Body of pancreas (tissue), 4 donors: ENCODE measurements at regions not wholly inside any gene's neighbourhood (a gene's known extent, or its start where the extent isn't known, plus 50 kb on each side); places are given as distances from the start of the nearest gene placed in this dataset.

ENCODE experiments used
- ATAC-seq: fragments of 150-250 bp; one replicate; pipeline ENCODE4 v1.9.1; 2016
- DNase-seq, 4 donors: peaks; one replicate each; pipeline ENCODE4 v3.0.0-alpha.2; 2019
- H3K27ac ChIP-seq, 4 donors: fragments of 200-600 bp; sonication (generic); 1 replicate in 3 of 4; 2 replicates in 1 of 4; pipeline versions ENCODE4 v1.5.1 to v1.6.1; 2016 to 2019; ENCODE audit warnings: mild to moderate bottlenecking in 1 of 4, mixed read lengths in 1 of 4, moderate library complexity in 1 of 4
- H3K27me3 ChIP-seq, 2 donors: fragments of 200-600 bp; sonication (generic); one replicate each; pipeline ENCODE4 v1.6.0; 2016; ENCODE audit warnings: mild to moderate bottlenecking in 1 of 2
- H3K36me3 ChIP-seq, 2 donors: fragments of 200-600 bp; sonication (generic); replicated peaks in 1 of 2; 2 replicates each; pipeline ENCODE4 v1.5.1; 2016; ENCODE audit warnings: low read depth in 2 of 2; ENCODE audit not compliant: insufficient read depth in 1 of 2
- H3K4me1 ChIP-seq: fragments of 200-600 bp; sonication (generic); one replicate; pipeline ENCODE4 v1.6.0; 2016
- H3K4me3 ChIP-seq, 2 donors: fragments of 200-600 bp; sonication (generic); 1 replicate in 1 of 2; 2 replicates in 1 of 2; pipeline ENCODE4 v1.5.1; 2016 to 2019
- H3K9me3 ChIP-seq, 3 donors: fragments of 200-600 bp; sonication (generic); 1 replicate in 2 of 3; 2 replicates in 1 of 3; pipeline ENCODE4 v1.5.1; 2016
- CTCF ChIP-seq, 7 experiments: fragments of 450-650 bp in 4 of 7; fragments of 200-600 bp in 3 of 7; sonication (generic) in 3 of 7; IDR thresholded peaks; one replicate each; pipeline ENCODE4 v1.5.1; 2016 to 2019; ENCODE audit warnings: antibody characterized with exemption in 7 of 7
- POLR2A ChIP-seq, 3 donors: fragments of 450-650 bp; IDR thresholded peaks; one replicate each; pipeline ENCODE4 v1.6.1; 2016; ENCODE audit warnings: antibody characterized with exemption in 3 of 3, mild to moderate bottlenecking in 2 of 3
- WGBS, 2 donors: methylation state at CpG; one replicate each; pipeline ENCODE4 v1.1.5; 2017; 5-methylcytosine and 5-hydroxymethylcytosine counted together
- intact Hi-C: fragments of 100-400 bp; cut with DNase I; formaldehyde crosslinking; loops from one replicate; pipeline ENCODE4 v1.15.1; 2023

- TF ChIP-seq POLR2A (IDR thresholded peaks at IDR 0.05) (no peak), CTCF (IDR thresholded peaks at IDR 0.05) (no peak)
- Histone ChIP-seq H3K9me3 (no peaks in the 10 kb centered on the region), H3K4me1 (no peaks in the 10 kb centered on the region), H3K36me3 (no peaks in the 10 kb centered on the region), H3K4me3 (no peak overlapping the region), H3K27me3 (no peaks in the 10 kb centered on the region), H3K27ac (no peak overlapping the region)
- WGBS, 2 donors: 40 to 50% methylated on average over 1 of the region's 1 CpG
- DNase-seq: no peak
- ATAC-seq: no peak
- intact Hi-C loops: no loop called here
Observed at GRCh38 chr13:31674051-31674450, 65.3 kb upstream of the RXFP2 start.

- DNase-seq: no peak
Observed at GRCh38 chr13:31675440-31675953, 63.8 kb upstream of the RXFP2 start.

GRCh38 chr13:31681133-31681532 lies 58.2 kb upstream of the RXFP2 start:
- ATAC-seq (no peak), DNase-seq (no peak)
- no peak for TF ChIP-seq CTCF (IDR thresholded peaks at IDR 0.05)
- no peak for TF ChIP-seq POLR2A (IDR thresholded peaks at IDR 0.05)
- no peaks in the 10 kb centered on the region for H3K27me3 ChIP-seq
- 63 to 67% methylated on average over 2 of the region's 2 CpGs for WGBS, 2 donors
- H3K4me1 ChIP-seq: no peaks in the 10 kb centered on the region
- no peaks in the 10 kb centered on the region for H3K9me3 ChIP-seq
- no peak overlapping the region for H3K4me3 ChIP-seq
- intact Hi-C loops: no loop called here
- no peak overlapping the region for H3K27ac ChIP-seq
- H3K36me3 ChIP-seq: no peaks in the 10 kb centered on the region

More at GRCh38 chr13:31675440-31675953, 63.8 kb upstream of the RXFP2 start:
- no peaks in the 10 kb centered on the region for H3K27me3 ChIP-seq
- no peak overlapping the region for H3K27ac ChIP-seq
- TF ChIP-seq POLR2A (IDR thresholded peaks at IDR 0.05) (no peak), CTCF (IDR thresholded peaks at IDR 0.05) (no peak)
- 13 to 23% methylated on average over 5 of the region's 5 CpGs for WGBS, 2 donors
- H3K4me1 ChIP-seq: no peaks in the 10 kb centered on the region
- H3K36me3 ChIP-seq: no peaks in the 10 kb centered on the region
- H3K9me3 ChIP-seq: no peaks in the 10 kb centered on the region
- intact Hi-C loops: no loop called here
- no peak for ATAC-seq
- H3K4me3 ChIP-seq: no peak overlapping the region

GRCh38 chr13:31684466-31684865 lies 54.9 kb upstream of the RXFP2 start:
- Histone ChIP-seq H3K27me3 (no peaks in the 10 kb centered on the region), H3K4me3 (no peak overlapping the region), H3K27ac (no peak overlapping the region), H3K36me3 (no peaks in the 10 kb centered on the region), H3K4me1 (no peaks in the 10 kb centered on the region), H3K9me3 (no peaks in the 10 kb centered on the region)
- no peak for TF ChIP-seq POLR2A (IDR thresholded peaks at IDR 0.05)
- no peak for TF ChIP-seq CTCF (IDR thresholded peaks at IDR 0.05)
- intact Hi-C loops: no loop called here
- DNase-seq (no peak), ATAC-seq (no peak)
- WGBS, 2 donors: 40 to 41% methylated on average over 2 of the region's 2 CpGs

- Histone ChIP-seq H3K27me3 (no peaks in the 10 kb centered on the region), H3K27ac (no peak overlapping the region), H3K36me3 (no peaks in the 10 kb centered on the region), H3K4me1 (no peaks in the 10 kb centered on the region), H3K9me3 (no peaks in the 10 kb centered on the region), H3K4me3 (no peak overlapping the region)
- WGBS, 2 donors: 51 to 69% methylated on average over 4 of the region's 4 CpGs
- intact Hi-C loops: no loop called here
- ATAC-seq: no peak
- TF ChIP-seq POLR2A (IDR thresholded peaks at IDR 0.05): no peak
- no peak for TF ChIP-seq CTCF (IDR thresholded peaks at IDR 0.05)
- no peak for DNase-seq
Observed at GRCh38 chr13:31686670-31687425, 52.5 kb upstream of the RXFP2 start.
